ENCODE measurements at regions not wholly inside any gene's neighbourhood (a gene's known extent, or its start where the extent isn't known, plus 50 kb on each side); places are given as distances from the start of the nearest gene placed in this dataset.

DNA sequence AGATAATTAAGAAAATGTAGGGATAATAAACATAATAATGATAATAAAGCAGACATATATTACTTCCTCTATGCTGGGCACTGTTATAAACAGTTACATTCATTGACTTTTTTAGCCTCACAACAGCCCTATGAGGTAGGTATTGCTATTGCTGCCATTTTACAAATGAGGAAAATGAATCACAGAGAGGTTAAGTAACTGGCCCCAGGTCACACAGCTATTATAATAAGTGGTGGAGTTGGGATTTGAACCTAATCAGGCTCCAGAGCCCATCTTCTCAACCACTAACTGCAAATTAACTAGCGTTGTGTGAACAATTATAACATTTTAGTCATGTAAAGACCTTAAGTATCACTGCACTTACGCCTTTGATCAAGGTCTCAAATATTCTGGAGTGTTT lies 62.5 kb upstream of the PIK3CG start:
- TF ChIP-seq, protein P1, sequence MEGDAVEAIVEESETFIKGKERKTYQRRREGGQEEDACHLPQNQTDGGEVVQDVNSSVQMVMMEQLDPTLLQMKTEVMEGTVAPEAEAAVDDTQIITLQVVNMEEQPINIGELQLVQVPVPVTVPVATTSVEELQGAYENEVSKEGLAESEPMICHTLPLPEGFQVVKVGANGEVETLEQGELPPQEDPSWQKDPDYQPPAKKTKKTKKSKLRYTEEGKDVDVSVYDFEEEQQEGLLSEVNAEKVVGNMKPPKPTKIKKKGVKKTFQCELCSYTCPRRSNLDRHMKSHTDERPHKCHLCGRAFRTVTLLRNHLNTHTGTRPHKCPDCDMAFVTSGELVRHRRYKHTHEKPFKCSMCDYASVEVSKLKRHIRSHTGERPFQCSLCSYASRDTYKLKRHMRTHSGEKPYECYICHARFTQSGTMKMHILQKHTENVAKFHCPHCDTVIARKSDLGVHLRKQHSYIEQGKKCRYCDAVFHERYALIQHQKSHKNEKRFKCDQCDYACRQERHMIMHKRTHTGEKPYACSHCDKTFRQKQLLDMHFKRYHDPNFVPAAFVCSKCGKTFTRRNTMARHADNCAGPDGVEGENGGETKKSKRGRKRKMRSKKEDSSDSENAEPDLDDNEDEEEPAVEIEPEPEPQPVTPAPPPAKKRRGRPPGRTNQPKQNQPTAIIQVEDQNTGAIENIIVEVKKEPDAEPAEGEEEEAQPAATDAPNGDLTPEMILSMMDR (IDR thresholded peaks at IDR 0.05; ENCODE audit: low read depth, low read length), result no peak
- no peak overlapping the region for H3K4me3 ChIP-seq (ENCODE audit: low read depth, low read length)

DNA sequence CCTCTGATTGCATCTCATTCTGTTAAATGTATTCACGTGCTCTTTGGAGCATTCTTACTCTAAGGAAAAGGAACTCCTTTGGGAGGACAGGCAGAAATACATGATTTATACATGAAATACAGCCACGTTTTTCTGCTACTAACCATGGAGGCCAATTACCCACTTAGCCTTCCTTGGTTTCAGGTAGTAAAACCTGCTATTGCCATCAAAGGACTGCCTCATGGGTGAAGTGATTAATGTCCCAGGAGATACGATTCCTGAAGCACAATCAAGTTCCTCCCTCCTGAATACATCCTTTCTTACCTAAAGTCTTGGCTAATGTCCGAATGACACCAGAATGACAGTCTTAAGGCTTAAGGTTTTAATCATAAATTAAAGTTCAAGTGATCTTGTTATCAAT lies 58.5 kb upstream of the PIK3CG start:
- H3K4me3 ChIP-seq (ENCODE audit: low read depth, low read length), result no peak overlapping the region
- TF ChIP-seq, protein P1 (IDR thresholded peaks at IDR 0.05; ENCODE audit: low read depth, low read length), result no peak

DNA sequence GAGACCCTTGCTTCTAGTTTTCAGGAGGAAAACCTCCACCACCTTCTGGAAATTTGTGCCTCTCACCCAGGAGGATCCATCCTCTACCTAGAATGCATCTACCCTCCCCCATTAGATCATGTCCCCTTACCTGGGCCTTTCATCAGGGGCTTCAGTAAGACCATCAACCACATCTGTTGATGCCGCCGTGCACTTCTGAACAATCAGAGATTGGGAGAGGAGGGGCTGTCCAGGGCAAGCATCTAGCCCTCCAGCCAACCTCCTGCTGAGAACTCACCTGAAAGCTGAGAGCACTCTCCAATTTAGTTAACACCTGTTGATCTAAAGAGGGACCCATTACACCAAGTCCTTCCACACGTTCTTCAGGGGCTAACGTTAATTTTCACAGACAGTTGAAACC lies 57.6 kb upstream of the PIK3CG start:
- TF ChIP-seq, protein P1 (IDR thresholded peaks at IDR 0.05; ENCODE audit: low read depth, low read length), result no peak
- H3K4me3 ChIP-seq (ENCODE audit: low read depth, low read length), result no peak overlapping the region

DNA sequence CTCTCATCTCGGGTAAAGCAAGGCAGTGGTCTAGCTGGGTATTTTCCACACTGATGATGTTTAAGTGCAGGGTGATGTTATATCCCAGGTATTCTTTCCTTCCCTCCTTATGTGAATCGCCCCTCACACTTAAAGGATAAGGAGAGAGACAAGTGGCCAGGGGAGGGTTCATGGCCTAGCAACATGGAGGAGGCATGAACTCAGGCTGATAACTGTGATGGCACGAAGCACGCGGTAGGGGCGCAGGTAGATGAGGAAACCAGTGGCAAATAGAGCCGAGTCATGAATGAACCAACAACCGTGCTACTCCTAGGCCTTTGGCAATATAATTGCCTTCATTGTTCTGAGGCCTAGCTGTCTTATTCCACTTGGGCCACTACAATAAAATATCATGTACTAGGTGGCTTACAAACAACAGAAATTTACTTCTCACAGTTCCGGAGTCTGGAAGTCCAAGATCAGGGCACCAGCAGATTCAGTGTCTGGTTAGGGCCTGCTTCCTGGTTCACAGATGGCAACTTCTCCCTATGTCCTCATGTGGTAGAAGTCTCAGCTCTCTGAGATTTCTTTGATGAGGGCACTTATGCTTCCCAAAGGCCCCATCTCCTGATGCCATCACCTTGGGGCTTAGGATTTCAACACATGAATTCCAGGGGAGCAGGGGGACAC lies 56.0 kb upstream of the PIK3CG start:
- TF ChIP-seq, protein P1 (IDR thresholded peaks at IDR 0.05; ENCODE audit: low read depth, low read length), result no peak
- H3K4me3 ChIP-seq (ENCODE audit: low read depth, low read length), result no peak overlapping the region

DNA sequence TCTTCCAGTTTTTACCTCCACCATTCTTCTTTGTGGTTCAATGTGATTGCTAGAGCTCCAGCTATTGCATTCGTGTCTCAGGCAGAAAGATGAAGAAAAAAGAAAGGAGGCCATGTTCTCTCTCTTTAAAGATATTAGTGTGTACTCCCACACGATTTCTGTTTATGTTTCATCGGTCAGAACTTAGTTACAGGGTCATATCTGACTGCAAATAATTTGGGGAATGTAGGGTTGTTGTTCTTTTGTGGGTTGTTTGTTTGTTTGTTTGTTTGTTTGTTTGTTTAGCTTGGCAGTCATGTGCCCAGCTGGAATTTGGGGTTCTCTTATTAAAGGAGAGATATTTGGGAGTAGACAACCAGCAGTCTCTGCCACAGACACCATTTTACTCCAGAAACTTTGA lies 53.6 kb upstream of the PIK3CG start:
- TF ChIP-seq, protein P1 (IDR thresholded peaks at IDR 0.05; ENCODE audit: low read depth, low read length), result no peak

DNA sequence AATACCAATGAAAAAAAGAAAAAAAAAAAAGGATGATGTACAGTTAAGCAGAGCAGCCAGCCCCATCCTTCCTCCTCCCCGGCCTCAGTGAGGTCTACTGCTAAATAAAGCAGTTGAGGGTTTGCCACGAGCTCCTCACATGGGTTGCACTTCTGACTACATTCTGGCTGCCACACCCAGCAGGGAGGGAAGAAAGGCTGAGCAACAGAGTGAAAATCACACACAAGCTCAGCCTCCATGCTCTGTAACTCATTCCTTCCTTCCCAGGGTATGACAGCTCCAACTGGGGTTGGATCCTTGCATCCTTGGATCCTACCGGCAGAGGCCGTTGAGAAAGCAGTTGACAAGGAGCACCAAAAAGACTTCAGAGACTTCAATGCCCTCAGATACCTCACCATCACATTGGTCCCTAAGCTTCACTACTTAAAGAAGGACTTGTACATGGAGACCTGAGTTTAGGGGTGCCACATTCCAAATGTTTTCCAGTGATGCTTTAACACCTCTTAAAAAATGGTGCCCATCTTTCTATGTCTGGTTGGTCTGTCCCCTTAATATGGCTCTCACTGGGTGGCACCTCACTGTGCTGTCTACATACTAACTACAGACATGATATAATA lies 52.9 kb upstream of the PIK3CG start:
- TF ChIP-seq, protein P1 (IDR thresholded peaks at IDR 0.05; ENCODE audit: low read depth, low read length), result no peak
- H3K4me3 ChIP-seq (ENCODE audit: low read depth, low read length), result no peak overlapping the region

More for the DNA sequence above, 53.6 kb upstream of the PIK3CG start:
- H3K4me3 ChIP-seq (ENCODE audit: low read depth, low read length), result no peak overlapping the region

DNA sequence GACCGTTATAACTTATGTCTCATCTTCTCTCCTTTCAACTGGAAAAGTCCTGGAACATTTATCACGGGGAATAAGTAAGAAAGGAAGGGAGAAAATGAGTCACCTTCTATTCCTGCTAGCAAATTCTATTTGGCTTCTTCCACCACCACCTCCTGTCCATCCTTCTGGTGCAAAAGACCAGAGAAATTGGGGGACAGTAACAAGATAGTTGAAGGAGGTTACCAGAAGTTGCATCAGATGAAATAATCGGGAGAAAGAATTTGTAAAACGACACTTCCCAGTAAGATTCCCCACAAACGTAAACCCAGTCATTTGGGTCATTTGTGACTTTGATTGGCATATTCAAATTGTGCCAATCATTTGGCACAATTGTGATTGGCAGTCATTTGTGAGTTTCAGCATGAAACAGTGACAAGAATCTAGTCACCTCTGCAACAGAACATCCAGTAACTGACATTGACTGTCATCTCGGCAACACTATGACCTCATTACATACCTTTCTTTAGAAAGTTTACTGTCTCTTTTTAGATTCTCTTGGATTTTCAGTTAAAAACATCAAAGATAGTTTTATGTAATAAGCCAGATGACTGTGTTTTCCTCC lies 51.3 kb upstream of the PIK3CG start:
- TF ChIP-seq, protein P1 (IDR thresholded peaks at IDR 0.05; ENCODE audit: low read depth, low read length), result no peak
- no peak overlapping the region for H3K4me3 ChIP-seq (ENCODE audit: low read depth, low read length)
